GM12874 (cell line): ENCODE measurements at regions not wholly inside any gene's neighbourhood (a gene's known extent, or its start where the extent isn't known, plus 50 kb on each side); places are given as distances from the start of the nearest gene placed in this dataset.

Source experiments
- TF ChIP-seq, protein P1 (sequence below): IDR thresholded peaks from 2 replicates; pipeline ENCODE4 v1.5.1; 2011; ENCODE audit warnings: low read depth, mild to moderate bottlenecking, control low read depth, low read length, moderate library complexity; ENCODE audit not compliant: insufficient read depth

DNA sequence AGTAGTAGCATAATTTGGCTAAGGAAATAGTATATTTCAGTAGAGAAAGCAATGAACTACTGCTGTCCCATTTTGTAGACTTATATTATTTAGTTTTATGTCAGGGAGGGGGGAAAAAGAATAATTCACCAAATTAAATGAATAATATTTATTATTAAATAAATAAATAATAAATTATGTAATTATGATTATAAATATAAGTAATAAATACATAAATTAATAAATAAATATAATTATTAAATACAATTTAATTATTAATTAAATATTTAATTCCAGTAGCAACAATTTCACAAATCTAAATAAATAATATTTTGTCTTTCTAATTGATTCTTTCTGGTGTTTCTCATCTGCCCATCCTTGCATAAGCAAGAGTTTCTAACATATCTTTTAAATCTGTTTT lies 81.1 kb upstream of the PLSCR4 start:
- TF ChIP-seq, protein P1, sequence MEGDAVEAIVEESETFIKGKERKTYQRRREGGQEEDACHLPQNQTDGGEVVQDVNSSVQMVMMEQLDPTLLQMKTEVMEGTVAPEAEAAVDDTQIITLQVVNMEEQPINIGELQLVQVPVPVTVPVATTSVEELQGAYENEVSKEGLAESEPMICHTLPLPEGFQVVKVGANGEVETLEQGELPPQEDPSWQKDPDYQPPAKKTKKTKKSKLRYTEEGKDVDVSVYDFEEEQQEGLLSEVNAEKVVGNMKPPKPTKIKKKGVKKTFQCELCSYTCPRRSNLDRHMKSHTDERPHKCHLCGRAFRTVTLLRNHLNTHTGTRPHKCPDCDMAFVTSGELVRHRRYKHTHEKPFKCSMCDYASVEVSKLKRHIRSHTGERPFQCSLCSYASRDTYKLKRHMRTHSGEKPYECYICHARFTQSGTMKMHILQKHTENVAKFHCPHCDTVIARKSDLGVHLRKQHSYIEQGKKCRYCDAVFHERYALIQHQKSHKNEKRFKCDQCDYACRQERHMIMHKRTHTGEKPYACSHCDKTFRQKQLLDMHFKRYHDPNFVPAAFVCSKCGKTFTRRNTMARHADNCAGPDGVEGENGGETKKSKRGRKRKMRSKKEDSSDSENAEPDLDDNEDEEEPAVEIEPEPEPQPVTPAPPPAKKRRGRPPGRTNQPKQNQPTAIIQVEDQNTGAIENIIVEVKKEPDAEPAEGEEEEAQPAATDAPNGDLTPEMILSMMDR: no peak

DNA sequence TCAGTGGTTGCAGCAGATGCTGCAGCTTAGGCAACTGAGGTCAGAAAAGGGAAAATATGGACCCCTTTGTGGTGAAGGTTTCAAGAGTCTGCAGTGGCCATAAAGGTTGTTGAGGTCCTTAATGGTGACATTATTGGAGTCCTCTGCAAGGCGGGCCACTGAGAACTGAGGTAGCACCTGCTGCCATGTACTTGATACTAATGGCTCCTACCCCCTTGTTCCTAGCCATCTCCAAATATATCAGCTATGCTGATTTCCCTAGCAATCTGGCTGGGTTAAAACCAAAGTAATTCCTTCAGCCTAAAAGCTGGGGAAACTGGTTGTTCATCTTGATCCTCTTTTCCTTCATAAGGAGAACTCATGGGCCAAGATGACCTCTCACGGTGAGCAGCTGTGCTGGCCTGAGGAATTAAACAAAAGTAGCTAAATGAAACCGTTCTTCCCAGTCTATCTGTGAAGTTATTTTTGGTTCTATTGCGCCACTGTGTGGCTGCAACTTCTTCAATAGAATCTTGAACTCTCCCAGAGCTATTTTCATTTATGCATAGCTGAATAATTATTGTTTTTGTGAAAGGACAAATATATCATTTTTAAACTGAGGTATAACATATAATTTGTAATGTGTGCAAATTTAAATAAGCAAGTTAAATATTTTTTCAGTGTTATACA lies 76.1 kb upstream of the PLSCR4 start:
- TF ChIP-seq, protein P1: 0 out of 2 replicates have a peak, but pooled peaks have one; percentile 13

DNA sequence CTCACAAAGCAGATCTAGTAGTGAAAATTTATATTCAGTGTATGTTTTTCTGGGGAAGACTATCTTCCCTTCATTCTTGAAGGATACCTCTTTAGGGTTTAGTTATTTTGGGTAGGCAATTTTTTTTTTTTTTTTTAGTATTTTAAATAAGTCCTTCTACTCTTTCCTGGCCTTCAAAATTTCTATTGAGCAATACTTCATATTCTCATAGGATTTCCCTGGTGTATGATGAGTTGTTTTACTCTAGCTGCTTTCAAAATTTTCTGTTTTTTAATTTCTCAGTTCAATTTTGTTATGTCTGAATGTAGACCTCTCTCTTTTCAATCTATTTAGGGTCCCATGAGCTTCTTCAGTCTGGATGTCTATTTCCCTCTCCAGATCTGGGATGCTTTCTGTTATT lies 74.3 kb upstream of the PLSCR4 start:
- TF ChIP-seq, protein P1: no peak

DNA sequence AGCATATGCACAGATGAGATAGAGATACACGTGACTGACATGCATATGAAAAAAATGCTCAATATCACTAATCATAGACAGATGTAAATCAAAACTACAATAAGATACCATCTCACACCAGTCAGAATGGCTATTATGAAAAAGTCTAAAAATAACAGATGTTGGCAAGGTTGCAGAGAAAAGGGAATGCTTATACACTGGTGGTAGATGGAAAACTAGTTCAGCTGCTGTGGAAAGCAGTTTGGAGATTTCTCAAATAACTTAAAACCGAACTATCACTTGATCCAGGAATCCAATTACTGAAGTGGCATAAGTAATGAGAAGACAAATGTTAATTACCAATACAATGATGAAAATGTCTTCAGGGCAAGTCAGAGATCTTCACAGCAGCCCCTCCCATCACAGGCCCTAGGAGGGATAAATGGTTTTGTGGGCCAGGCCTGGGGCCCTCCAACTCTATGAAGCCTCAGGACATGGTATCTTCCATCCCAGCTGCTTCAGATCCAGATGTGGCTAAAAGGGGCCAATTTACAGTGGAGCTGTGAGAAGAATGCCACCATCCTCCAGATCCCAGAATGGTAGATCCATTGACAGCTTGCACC lies 71.4 kb upstream of the PLSCR4 start:
- TF ChIP-seq, protein P1: no peak

DNA sequence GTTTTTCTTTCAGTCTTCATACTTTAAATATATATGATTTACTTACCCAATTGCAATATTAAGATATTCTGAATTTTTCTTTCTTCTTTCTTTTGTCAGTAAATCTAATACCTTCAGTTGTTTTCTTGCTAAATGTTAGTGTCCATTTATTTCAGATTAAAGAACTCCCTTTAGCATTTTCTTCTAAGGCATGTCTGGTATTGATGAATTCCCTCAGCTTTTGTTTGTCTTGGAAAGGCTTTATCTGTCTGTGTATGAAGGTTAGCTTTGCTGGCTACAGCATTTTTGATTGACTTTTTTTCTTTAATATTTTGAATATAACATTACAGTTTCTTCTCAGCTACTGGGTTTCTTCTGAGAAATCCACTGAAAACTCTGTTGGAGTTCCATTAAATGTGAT lies 64.0 kb upstream of the PLSCR4 start:
- TF ChIP-seq, protein P1: no peak

DNA sequence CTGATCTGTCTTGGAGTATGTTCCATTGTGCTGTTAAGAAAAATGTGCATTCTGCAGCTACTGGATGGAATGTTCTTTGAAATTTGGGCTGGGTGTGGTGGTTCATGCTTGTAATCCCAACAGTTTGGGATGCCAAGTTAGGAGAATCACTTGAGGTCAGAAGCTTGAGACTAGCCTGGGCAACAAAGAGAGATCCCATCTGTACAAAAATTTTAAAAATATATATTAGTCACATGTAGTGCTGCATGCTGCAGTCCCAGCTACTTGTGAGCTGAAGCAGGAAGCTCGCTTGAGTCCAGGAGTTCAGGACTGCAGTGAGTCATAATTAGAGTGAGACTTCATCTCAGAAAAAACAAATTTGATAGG lies 62.8 kb upstream of the PLSCR4 start:
- TF ChIP-seq, protein P1: no peak

DNA sequence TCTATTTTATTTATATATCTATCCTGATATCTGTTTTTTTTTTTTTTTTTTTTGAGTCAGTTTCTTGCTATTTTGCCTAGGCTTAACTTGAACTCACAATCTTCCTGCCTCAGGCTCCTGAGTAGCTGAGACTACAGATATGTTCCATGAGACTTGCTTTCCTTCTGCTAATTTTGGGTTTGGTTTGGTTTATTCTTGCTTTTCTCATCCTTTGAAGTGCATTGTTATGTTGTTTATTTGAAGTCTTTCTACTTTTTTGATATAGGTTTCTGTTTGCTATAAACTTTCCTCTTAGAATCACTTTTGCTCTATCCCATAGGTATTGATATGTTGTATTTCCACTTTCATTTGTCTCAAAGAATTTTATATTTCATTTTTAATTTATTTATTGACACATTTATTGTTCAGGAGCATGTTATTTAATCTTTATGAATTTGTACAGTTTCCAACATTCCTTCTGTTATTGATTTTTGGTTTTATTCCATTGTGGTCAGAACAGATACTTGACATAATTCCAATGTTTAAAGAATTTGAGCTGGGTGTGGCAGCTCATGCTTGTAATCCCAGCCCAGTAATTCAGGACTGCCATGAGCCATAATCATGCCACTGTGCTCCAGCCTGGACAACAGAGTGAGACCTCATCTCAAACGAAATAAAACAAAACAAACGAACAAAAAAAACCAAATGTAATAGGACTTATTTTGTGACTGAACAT lies 62.3 kb upstream of the PLSCR4 start:
- TF ChIP-seq, protein P1: no peak
